ENCODE measurements at regions not wholly inside any gene's neighbourhood (a gene's known extent, or its start where the extent isn't known, plus 50 kb on each side); places are given as distances from the start of the nearest gene placed in this dataset.

DNA sequence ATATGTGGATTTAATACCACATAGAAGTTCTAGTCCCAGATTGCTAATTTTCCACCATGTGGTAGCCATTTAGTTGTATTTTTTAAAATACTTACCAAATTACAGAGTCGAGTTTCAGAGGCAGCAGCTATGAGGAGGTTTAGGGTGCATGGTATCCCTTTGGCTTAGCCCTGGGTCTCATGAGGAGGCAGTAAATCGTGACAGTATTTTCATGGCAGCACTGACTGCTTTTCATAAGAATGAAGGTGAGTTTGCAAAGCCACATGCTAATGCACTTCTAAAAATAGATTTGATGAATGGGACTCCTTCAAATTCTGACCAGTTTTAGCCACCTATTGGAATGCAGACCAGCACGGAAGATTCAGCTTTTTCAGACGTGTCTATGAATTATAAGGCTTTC lies 114.0 kb upstream of the FRG1 start:
- Histone ChIP-seq H3K4me3 (replicated peaks in 1 of 3) (no peak overlapping the region), H3K36me3 (no peaks in the 10 kb centered on the region), H3K4me1 (no peaks in the 10 kb centered on the region), H3K27ac (no peak overlapping the region), H3K9me3 (no peaks in the 10 kb centered on the region), H3K27me3 (no peaks in the 10 kb centered on the region)
- intact Hi-C loops (cut with DNase I): no loop called here
- no peak for DNase-seq
- 64 to 66% methylated on average over 4 of the region's 4 CpGs for WGBS, 2 donors
- no peak for TF ChIP-seq CTCF (IDR thresholded peaks at IDR 0.05)
- TF ChIP-seq POLR2A (IDR thresholded peaks at IDR 0.05): no peak

DNA sequence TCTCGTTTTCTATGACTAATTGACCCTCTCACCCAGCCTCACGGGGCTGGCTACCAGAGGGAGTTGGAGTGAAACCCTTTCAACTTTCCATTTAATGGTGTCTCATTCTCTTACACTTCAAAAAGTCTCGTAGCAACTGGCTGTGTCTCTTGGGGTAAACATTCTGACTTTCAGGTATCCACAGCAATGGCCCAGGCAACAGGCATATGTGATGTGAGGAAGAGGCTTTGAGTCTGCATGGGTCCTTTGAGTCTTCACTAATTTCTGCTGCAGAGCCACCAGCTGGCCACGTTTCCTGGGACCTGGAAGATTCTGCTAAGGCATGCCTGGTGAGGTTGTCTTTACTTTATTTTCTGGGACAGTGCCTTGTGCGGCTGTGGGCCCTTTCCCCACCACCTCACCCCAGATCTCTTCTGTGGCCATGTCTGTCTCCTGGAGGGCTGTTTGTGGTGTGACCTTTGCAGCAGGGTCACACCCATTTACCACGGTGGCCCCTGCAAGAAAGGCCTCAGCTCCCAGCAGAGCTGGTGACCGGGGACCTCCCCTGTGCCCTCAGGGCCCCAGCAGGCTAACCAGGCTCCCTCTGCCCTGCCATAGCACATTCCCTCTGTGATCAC lies 112.5 kb upstream of the FRG1 start:
- WGBS, 2 donors: 70 to 83% methylated on average over 6 to 7 of the region's 7 CpGs

DNA sequence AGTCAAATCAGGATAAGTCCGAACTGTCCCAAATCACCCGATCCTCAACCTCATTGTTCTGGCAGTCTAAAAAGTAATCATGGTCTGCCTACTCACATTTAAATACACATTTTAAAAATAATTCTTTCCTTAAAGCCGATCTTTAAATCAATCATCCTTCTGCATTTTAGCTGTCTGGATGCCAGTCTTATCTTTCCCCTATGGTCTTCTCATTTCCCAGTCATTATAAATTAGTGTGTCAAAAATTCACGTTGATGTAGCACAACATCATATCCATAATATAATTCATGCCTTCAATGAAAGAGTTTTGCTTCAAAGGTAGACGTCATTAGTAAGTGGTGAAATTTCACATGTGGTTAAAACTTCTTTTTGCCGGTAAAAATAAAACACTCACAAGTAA lies 108.1 kb upstream of the FRG1 start:
- TF ChIP-seq CTCF (IDR thresholded peaks at IDR 0.05) (no peak), POLR2A (IDR thresholded peaks at IDR 0.05) (no peak)
- Histone ChIP-seq H3K36me3 (no peaks in the 10 kb centered on the region), H3K4me1 (peaks cover 0 to under 1% of the 10 kb centered on the region in 2 donors), H3K27me3 (no peaks in the 10 kb centered on the region), H3K4me3 (replicated peaks in 1 of 3) (no peak overlapping the region), H3K27ac (no peak overlapping the region), H3K9me3 (no peaks in the 10 kb centered on the region)
- WGBS, 2 donors: 85 to 86% methylated on average over 6 of the region's 6 CpGs
- DNase-seq: no peak
- intact Hi-C loops (cut with DNase I): no loop called here

More for the DNA sequence above, 112.5 kb upstream of the FRG1 start:
- intact Hi-C loops (cut with DNase I): no loop called here
- H3K27me3 ChIP-seq: no peaks in the 10 kb centered on the region
- no peaks in the 10 kb centered on the region for H3K36me3 ChIP-seq
- H3K27ac ChIP-seq: no peak overlapping the region
- DNase-seq: no peak
- no peaks in the 10 kb centered on the region for H3K4me1 ChIP-seq
- no peaks in the 10 kb centered on the region for H3K9me3 ChIP-seq
- H3K4me3 ChIP-seq (replicated peaks in 1 of 3): no peak overlapping the region
- TF ChIP-seq POLR2A (IDR thresholded peaks at IDR 0.05) (no peak), CTCF (IDR thresholded peaks at IDR 0.05) (no peak)

DNA sequence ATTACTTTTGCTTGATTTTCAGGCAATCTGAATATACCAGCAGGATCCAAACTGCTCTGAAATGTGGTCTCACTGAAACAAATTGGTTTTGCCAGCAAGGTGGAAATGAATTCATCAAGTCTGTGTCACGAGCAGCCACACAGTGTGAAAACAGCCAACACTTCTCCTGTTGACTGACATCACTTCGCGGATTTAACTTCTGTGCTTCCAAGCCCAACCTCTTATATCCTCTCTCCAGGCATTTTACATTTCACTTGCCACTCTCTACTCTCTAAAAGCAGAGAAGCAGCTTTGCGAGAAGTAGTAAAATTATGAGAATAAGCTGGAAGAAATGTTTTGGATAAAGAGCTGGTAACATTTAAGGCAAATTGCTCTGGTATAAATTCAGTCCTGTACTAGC lies 106.1 kb upstream of the FRG1 start:
- TF ChIP-seq POLR2A (IDR thresholded peaks at IDR 0.05) (no peak), CTCF (IDR thresholded peaks at IDR 0.05) (no peak)

GRCh38 chr4:189835505-189835904 lies 105.2 kb upstream of the FRG1 start:
- Histone ChIP-seq H3K36me3 (no peaks in the 10 kb centered on the region), H3K27me3 (no peaks in the 10 kb centered on the region), H3K4me1 (peaks cover 0 to 4% of the 10 kb centered on the region in 2 donors), H3K4me3 (replicated peaks in 1 of 3) (no peak overlapping the region), H3K27ac (no peak overlapping the region), H3K9me3 (no peaks in the 10 kb centered on the region)
- intact Hi-C loops (cut with DNase I): no loop called here
- DNase-seq: no peak
- WGBS, 2 donors: 72 to 86% methylated on average over 1 of the region's 1 CpG
- TF ChIP-seq CTCF (IDR thresholded peaks at IDR 0.05): no peak
- TF ChIP-seq POLR2A (IDR thresholded peaks at IDR 0.05): no peak

More for the DNA sequence above, 106.1 kb upstream of the FRG1 start:
- intact Hi-C loops (cut with DNase I): no loop called here
- H3K4me1 ChIP-seq: peaks cover 0 to 4% of the 10 kb centered on the region in 2 donors
- no peak overlapping the region for H3K4me3 ChIP-seq (replicated peaks in 1 of 3)
- no peak overlapping the region for H3K27ac ChIP-seq
- H3K36me3 ChIP-seq: no peaks in the 10 kb centered on the region
- DNase-seq: no peak
- WGBS, 2 donors: 63 to 83% methylated on average over 4 of the region's 4 CpGs
- H3K9me3 ChIP-seq: no peaks in the 10 kb centered on the region
- H3K27me3 ChIP-seq: no peaks in the 10 kb centered on the region

Measured in thyroid gland (tissue), 4 donors.